OCI-LY7 (cell line): ENCODE measurements at regions not wholly inside any gene's neighbourhood (a gene's known extent, or its start where the extent isn't known, plus 50 kb on each side); places are given as distances from the start of the nearest gene placed in this dataset.

Experiments used
- BruUV-seq: library from RNA; stranded (reverse); fragments of 400-500 nt; replicated peaks from 2 replicates; lab custom pipeline; 2021; lab: Mats Ljungman, UMichigan
- CTCF ChIA-PET: fragments of 300-600 bp; sonication (Branson Sonifier 250); formaldehyde crosslinking; loops from one replicate; lab custom pipeline; 2022; ENCODE audit warnings: antibody characterized with exemption; ENCODE audit not compliant: unreplicated experiment; lab: Charles Lee
- POLR2A ChIA-PET: fragments of 300-600 bp; sonication (Branson Sonifier 250); formaldehyde crosslinking; loops from one replicate; lab custom pipeline; 2022; ENCODE audit warnings: antibody characterized with exemption; lab: Charles Lee
- DNase-seq: peaks from one replicate; pipeline ENCODE4 v3.0.0-alpha.2; 2015; ENCODE audit warnings: low spot score
- H2AFZ ChIP-seq: fragments of 200-600 bp; sonication (generic), shearing (Covaris generic); 2 replicates; pipeline ENCODE4 v1.6.1; 2014; ENCODE audit warnings: mild to moderate bottlenecking, antibody characterized with exemption, low read length, moderate library complexity
- H3K27ac ChIP-seq: fragments of 200-600 bp; sonication (generic); 2 replicates; pipeline ENCODE4 v1.5.1; 2014; ENCODE audit warnings: mixed run types, low read depth, mild to moderate bottlenecking, moderate library complexity, low read length, inconsistent platforms; ENCODE audit not compliant: poor library complexity, severe bottlenecking
- H3K36me3 ChIP-seq: fragments of 200-600 bp; sonication (generic); 2 replicates; pipeline ENCODE4 v1.6.1; 2014; ENCODE audit warnings: mild to moderate bottlenecking, antibody characterized with exemption, low read length, moderate library complexity, mixed read lengths; ENCODE audit not compliant: insufficient read depth
- H3K4me1 ChIP-seq: fragments of 200-600 bp; sonication (generic); 2 replicates; pipeline ENCODE4 v1.5.1; 2014; ENCODE audit warnings: mild to moderate bottlenecking, low read length; ENCODE audit not compliant: insufficient read depth, poor library complexity, severe bottlenecking
- H3K4me2 ChIP-seq: fragments of 200-600 bp; sonication (generic); 2 replicates; pipeline ENCODE4 v1.6.1; 2014; ENCODE audit warnings: mild to moderate bottlenecking, low read length
- H3K4me3 ChIP-seq: fragments of 200-600 bp; sonication (generic); 2 replicates; pipeline ENCODE4 v1.5.1; 2014; ENCODE audit warnings: mild to moderate bottlenecking, low read depth, low read length; ENCODE audit not compliant: poor library complexity, severe bottlenecking
- H3K79me2 ChIP-seq: fragments of 200-600 bp; sonication (generic); 2 replicates; pipeline ENCODE4 v1.6.1; 2016; ENCODE audit warnings: low read depth, mild to moderate bottlenecking, low read length, moderate library complexity, mixed read lengths; ENCODE audit not compliant: insufficient read depth
- H3K9me2 ChIP-seq: fragments of 200-600 bp; sonication (generic); 2 replicates; pipeline ENCODE4 v1.6.1; 2016; ENCODE audit warnings: mild to moderate bottlenecking, low read length, mixed read lengths; ENCODE audit not compliant: insufficient read depth
- H3K9me3 ChIP-seq: fragments of 200-600 bp; sonication (generic); 2 replicates; pipeline ENCODE4 v1.6.1; 2014; ENCODE audit warnings: mild to moderate bottlenecking, mixed run types, low read length, mixed read lengths
- H4K20me1 ChIP-seq: fragments of 200-600 bp; sonication (generic); 2 replicates; pipeline ENCODE4 v1.6.1; 2014; ENCODE audit warnings: mild to moderate bottlenecking, antibody characterized with exemption, low read length, moderate library complexity, mixed read lengths; ENCODE audit not compliant: insufficient read depth
- CTCF ChIP-seq: fragments of 200-600 bp; sonication (generic); conservative IDR thresholded peaks from 2 replicates; pipeline ENCODE4 v1.5.1; 2014; ENCODE audit warnings: mild to moderate bottlenecking, antibody characterized with exemption, low read length, moderate library complexity, mixed read lengths
- EZH2phosphoT487 ChIP-seq: fragments of 200-600 bp; sonication (generic); IDR thresholded peaks from 2 replicates; pipeline ENCODE4 v1.6.1; 2018; ENCODE audit warnings: low read depth, borderline replicate concordance, mild to moderate bottlenecking, mixed run types, antibody characterized with exemption, low read length, moderate library complexity, mixed read lengths
- intact Hi-C: fragments of 100-400 bp; cut with micrococcal nuclease; formaldehyde crosslinking; loops from one replicate; pipeline ENCODE4 v1.10.0; 2022; ENCODE audit not compliant: unreplicated experiment

DNA sequence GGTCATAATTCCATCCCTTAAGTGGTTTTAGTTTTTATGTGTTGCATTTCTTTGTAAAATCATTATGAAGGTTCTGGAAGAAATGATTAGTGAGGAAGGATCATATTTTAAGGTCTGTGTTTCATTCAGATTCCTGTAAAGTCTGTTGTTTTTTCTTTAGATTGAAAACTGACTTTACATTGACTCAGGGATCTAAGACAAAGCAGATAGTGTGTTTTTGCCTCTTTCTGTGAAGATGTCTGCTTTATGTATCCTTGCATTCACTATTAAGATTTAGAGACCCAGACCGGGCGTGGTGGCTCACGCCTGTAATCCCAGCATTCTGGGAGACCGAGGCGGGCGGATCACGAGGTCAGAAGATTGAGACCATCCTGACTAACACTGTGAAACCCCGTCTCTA is 225.7 kb downstream of the SAMD5 start:
- H3K4me2 ChIP-seq, result no peak overlapping the region
- CTCF ChIA-PET, result no interaction called here
- intact Hi-C loops, result no loop called here

DNA sequence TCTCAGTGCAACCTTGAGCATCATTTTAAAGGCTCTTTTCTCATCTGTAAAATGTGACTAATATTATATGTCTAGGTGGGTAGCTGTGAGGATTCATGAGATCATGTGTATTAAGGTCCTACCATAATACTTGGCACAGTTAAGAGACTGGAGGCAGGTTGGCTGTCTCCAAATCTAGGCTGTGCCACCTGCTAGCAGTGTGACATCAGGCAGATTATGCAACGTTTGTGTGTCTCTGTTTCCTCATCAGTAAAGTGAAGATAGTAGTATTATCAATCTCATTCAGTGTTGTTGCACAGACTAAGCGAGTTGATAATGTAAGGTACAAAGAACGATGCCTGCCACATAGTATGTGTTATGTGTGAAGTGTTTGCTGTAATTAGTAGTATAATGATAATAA is 227.4 kb downstream of the SAMD5 start:
- Histone ChIP-seq H3K27ac (no peak overlapping the region), H3K9me2 (no peaks in the 10 kb centered on the region), H3K4me3 (no peak overlapping the region), H3K4me1 (no peaks in the 10 kb centered on the region), H3K36me3 (no peaks in the 10 kb centered on the region), H2AFZ (no peak overlapping the region), H3K4me2 (no peak overlapping the region), H3K9me3 (no peaks in the 10 kb centered on the region), H4K20me1 (no peaks in the 10 kb centered on the region), H3K79me2 (no peaks in the 10 kb centered on the region)
- TF ChIP-seq EZH2phosphoT487, result no peak
- TF ChIP-seq CTCF, result no peak
- DNase-seq, result no peak
- no TSS peak for BruUV-seq
- ChIA-PET CTCF (no interaction called here), POLR2A (no interaction called here)
- intact Hi-C loops, result no loop called here

More for the DNA sequence above, 225.7 kb downstream of the SAMD5 start:
- Histone ChIP-seq H2AFZ (no peak overlapping the region), H3K9me3 (no peaks in the 10 kb centered on the region), H3K36me3 (no peaks in the 10 kb centered on the region), H3K9me2 (no peaks in the 10 kb centered on the region), H3K4me1 (no peaks in the 10 kb centered on the region), H4K20me1 (no peaks in the 10 kb centered on the region), H3K27ac (no peak overlapping the region), H3K4me3 (no peak overlapping the region), H3K79me2 (no peaks in the 10 kb centered on the region)
- no peak for TF ChIP-seq CTCF
- no peak for TF ChIP-seq EZH2phosphoT487
- BruUV-seq, result no TSS peak
- POLR2A ChIA-PET, result no interaction called here
- DNase-seq, result no peak

GRCh38 chr6:147737115-147737514 is 228.6 kb downstream of the SAMD5 start:
- DNase-seq, result no peak
- H3K36me3 ChIP-seq, result no peaks in the 10 kb centered on the region
- TF ChIP-seq EZH2phosphoT487, result no peak
- TF ChIP-seq CTCF, result no peak
- H3K4me2 ChIP-seq, result no peak overlapping the region
- no peaks in the 10 kb centered on the region for H3K9me2 ChIP-seq
- intact Hi-C loops, result no loop called here
- no peaks in the 10 kb centered on the region for H3K79me2 ChIP-seq
- no TSS peak for BruUV-seq
- H3K4me3 ChIP-seq, result no peak overlapping the region
- no peak overlapping the region for H3K27ac ChIP-seq
- H4K20me1 ChIP-seq, result no peaks in the 10 kb centered on the region
- no peak overlapping the region for H2AFZ ChIP-seq
- ChIA-PET CTCF (no interaction called here), POLR2A (no interaction called here)
- H3K4me1 ChIP-seq, result no peaks in the 10 kb centered on the region
- H3K9me3 ChIP-seq, result no peaks in the 10 kb centered on the region
